ENCODE measurements at regions not wholly inside any gene's neighbourhood (a gene's known extent, or its start where the extent isn't known, plus 50 kb on each side); places are given as distances from the start of the nearest gene placed in this dataset.
"Not testable (repeated sequence)": the region's sequence is repeated elsewhere in the genome, so short reads cannot be mapped to it uniquely, and the experiment has no call there.

DNA sequence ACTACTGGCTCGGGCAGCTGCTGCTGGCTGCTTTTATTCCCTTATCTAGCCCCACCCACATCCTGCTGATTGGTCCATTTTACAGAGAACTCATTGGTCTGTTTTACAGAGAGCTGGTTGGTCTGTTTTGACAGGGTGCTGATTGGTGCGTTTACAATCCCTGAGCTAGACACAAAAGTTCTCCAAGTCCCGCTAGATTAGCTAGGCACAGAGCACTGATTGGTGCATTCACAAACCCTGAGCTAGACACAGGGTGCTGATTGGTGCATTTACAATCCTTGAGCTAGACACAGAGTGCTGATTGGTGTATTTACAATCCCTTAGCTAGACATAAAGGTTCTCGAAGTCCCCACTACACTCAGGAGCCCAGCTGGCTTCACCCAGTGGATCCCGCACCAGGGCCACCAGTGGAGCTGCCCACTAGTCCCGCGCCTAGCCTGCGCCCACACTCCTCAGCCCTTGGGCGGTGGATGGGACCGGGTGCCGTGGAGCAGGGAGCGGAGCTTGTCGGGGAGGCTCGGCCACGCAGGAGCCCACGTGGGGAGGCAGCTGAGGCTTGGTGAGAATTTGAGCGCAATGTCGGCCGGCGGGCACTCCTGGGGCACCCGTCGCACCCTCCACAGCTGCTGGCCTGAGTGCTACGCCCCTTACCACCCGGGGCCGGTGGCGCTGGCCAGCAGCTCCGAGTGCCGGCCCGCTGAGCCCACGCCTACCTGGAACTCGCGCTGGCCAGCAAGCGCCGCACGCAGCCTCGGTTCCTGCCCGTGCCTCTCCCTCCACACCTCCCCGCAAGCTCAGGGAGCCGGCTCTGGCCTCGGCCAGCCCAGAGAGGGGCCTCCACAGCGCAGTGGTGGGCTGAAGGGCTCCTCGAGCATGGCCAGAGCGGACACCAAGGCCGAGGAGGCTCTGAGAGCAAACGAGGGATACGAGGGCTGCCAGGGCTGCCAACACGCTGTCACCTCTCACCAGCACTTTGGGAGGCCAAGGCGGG lies 91.1 kb upstream of the HS3ST2 start:
- not testable (repeated sequence) for DNase-seq

DNA sequence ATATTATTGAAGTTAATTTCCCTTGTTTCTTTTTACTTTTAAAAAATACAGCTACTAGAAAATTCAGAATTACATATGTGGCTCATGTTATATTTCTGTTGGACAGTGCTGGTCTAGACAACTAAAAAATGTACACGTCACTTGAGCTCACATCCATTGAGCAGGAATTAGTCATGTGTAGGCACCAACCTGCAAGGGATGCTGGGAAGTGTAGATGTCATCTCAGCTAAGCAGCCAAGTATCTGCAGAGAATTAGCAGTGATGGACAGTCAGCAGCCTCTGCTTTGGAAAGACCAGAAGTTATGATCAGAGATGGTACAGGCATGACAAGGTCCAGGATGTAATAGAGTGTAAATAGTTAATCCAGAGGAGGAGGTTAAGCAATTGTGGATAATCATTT lies 87.1 kb upstream of the HS3ST2 start:
- no peak for DNase-seq

DNA sequence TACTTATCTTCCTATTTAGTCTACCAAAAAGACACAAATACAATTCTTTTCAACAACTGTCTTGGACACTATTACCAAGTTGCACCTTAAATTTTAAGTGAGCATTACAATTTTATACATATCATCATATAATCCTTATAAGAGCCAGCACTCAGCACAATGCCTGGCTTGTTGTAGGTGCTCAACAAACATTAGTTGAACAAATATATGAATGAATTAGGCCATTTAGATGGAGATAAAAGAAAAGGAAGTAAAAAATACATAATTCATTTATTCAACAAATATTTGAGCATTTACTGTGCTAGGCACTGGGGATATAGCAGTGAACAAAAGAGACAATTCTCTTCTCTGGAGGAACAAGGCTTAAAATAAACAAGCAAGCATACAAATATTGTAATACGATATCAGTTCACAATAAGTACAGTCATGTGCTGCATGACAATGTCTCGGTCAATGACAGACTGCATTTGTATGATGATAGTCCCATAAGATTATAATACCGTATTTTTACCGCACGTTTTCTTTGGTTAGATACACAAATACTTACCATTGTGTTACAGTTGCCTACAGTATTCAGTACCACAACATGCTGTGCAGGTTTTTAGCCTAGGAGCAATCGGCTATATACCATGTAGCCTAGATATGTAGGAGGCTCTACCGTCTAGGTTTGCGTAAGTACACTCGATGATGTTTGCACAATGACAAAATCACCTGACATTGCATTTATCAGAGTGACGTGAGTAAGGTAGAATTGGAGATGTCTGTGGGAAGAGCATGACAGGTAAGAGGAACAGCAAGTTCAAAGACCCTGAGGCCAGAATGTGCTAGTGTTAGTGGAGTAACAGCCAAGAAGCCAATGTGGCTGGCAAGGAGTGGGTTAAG lies 86.4 kb upstream of the HS3ST2 start:
- DNase-seq: no peak

DNA sequence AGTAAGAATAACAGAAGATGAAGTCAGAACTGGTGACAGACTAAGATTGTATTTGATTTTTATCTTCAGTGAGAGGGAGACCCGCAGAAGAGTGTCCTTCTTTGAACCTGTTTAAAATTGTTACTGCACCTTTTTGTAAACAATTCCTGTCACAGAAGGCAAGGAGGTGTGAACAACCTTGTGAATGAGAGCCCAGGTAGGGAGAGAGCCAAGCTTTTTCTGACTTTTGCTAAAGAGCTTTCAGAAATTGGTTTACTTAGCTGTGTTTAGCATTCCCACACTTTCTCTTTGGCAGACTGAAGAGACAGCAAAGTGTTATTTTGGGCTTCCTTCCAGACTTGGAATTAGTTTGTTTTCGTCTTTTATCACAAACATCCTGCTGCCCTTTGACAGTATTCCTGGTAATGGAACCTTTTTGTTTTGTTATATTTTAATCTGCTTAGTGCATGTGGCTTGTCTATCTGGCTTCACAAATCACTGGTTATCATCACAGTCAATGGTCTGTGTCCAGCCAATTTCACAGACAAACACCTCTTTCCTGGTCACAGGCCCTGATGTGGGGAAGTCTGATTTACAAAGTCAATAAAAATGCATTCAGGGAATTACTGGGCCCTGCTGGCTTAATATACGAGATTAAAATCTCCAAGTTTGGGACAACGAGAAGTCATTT lies 85.7 kb upstream of the HS3ST2 start:
- no peak for DNase-seq

DNA sequence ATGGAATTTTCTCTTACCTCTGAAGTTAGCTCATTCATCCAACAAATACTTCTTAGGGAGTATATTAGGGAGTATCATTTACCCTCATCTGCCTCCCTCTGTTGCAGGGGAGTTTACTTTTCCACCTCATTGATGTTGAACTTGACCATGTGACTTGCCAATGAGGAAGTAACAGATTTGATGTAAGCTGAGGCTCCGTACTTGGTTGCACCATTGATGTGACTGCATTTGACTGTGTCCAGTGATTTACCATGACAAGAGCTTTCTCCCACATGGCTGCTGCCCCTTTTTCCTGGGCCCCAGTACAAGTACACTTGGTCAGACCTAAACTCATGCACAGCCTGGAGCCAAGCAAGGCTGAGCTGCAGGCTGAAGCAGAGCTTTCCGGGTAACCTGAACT lies 81.6 kb upstream of the HS3ST2 start:
- DNase-seq: no peak

DNA sequence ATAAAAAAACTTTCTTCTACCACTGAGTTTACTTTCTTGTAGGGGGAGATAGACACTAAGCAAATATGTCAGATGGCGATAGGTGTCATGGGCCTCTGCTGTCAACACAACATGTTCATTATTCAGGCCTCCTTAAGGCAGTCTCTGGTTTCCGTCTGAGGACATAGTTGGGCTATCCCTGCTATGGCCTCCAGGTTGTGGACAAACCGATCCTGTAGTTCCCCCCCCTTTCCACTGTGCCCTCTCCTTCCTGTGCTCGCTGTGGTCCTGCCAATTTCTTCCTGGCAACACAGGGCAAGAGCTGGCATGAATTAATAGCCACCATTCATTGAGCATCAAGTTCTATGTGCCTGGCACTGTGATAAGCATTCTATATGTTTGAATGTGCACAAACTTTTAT lies 81.0 kb upstream of the HS3ST2 start:
- no peak for DNase-seq

DNA sequence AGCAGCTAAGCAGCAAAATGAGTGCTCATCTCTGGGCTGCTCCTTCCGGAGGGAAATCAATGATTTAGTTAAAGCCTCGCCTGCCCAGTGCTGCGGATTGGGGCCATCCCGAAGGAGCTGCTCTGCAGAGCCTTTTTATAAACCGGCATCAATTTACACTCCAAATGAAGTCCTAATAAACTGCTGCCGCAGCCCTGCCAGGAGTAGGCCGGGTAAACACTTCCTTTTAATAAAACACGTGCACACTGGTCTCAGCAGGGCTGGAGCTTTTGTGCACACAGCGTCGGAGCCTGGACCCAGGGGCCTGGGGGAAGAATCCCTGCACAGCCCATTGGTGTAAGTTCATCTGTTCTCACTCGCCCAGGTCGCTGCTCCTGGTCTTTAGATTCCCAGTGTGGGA lies 79.6 kb upstream of the HS3ST2 start:
- no peak for DNase-seq

DNA sequence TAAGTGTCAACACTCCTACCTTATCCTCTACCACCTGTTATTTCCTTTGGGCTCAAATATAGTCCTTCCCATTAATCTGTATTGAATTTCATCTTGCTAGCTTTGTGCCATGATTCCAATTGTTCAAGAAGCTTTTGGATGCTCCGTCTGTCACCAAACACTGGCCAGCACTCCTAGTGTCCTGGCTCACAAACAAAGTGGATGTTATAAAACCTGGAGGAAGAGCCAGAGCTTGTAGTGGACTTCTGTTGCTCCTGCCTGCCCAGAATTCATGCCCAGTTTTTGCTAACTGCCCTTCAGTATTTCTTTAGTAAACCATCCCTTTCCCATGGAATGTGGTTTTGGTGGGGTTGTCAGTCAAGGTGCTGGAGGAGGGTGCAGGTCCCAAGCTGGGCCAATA lies 77.2 kb upstream of the HS3ST2 start:
- DNase-seq: no peak

DNA sequence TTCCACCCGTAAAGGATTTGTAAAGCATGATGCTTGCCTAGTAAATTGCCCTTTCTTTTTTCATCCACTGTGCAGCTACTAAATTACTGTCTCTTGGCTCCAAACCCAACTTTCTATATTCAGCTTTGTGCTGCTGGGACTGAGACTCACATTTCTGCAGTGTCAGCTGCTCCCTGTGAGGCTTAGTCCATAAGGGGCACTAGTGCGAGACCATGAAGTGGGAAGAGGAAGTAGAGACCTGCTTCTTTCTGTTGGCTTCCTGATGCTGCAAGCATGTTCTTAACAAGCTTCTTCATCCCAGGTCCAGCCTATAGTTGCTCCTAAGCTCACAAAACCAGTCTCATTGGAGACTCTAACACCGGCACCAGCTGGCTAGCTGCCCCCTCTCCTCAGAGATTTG lies 74.9 kb upstream of the HS3ST2 start:
- peak; percentile 21 to 34 for DNase-seq

DNA sequence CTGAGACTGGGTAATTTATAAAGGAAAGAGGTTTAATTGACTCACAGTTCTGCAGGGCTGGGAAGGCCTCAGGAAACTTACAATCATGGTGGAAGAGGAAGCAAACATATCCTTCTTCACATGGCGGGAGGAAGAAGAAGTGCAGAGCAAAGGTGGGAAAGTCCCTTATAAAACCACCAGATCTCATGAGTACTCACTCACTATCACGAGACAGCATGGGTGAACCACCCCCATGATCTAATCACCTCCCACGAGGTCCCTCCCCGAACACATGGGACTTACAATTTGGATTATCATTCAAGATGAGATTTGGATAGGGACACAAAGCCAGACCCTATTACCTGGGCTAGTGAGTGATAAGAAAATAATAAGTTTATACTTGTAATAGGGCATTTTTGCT lies 70.6 kb upstream of the HS3ST2 start:
- DNase-seq: no peak

DNA sequence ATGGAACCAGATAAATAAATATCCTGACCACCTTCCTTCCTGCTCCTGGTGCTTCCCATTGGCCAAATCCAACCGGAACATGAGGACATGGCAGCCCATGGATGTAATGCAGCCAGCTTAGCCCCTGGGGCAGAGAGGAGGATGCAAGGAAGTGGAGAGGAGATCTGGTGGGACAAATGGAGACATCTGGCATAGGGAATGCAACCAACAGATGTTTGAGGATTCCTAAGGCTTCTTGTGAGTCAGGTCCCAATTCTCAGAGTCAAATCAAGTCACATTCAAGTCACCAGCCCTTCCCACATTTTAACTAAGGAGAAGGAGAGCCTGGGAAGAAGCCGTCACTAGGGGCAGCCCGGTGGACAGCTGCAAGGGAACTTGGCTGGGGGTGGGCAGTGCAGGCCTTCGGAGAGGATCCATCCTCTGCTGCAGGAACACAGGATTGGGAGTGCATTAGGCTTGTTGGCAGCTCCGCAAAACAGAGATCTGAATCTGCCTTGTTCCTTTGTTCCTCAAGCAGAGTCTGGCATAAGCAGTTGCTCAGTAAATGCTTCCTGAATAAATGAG lies 62.8 kb upstream of the HS3ST2 start:
- DNase-seq: no peak

DNA sequence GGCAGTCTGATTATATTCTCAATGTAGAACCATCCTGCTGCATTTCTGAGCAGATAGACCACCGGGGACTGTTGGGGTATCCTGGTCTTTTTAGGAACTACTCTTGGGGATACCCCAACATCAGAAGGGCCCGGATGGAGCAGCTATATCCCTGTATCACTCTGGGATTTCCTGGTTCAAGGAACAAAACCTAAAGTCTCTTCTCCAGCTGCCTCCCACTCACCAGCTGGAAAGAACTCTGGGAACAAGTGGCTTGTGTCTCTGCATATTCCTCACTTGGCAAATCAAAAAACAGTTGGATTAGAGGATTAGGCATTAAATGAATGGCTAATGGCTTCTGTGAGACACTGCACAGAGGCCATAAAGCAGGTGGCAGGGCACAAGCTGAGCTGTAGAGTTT lies 62.3 kb upstream of the HS3ST2 start:
- DNase-seq: no peak

DNA sequence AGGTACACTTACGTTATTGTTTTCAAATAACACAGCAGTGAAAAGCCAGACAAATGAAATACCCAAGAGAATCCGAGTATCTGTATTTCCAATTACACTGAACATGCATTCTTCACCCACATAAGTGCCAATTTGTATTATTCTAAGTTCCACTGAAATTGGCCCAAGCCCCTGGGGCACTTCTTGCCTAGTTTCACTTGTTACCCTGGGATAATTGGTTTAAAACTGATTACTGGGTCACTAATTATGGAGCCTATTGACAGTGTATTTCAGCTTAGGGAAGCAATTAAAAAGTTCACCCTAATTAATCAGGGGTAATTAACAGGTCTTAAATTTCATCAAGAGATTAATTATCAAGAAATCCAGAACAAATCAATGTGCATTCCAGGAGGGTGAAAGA lies 60.5 kb upstream of the HS3ST2 start:
- DNase-seq: no peak

DNA sequence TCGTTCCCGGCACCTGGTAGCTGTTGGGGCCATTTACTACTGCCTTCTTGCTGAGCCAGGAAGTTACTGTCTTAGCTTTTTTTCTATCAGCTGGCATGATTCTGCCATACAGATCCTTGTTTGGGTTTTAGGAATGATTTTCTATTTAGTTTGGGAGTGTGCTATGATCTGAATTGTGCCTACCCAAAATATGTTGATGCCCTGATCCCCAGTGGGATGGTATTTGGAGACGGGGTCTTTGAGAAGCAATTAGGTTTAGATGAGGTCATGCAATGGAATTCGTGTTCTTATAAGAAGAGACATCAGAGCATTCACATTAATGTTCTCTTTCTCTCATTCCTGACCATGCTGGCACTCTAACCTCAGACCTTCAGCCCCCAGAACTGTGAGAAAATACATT lies 59.4 kb upstream of the HS3ST2 start:
- no peak for DNase-seq

DNA sequence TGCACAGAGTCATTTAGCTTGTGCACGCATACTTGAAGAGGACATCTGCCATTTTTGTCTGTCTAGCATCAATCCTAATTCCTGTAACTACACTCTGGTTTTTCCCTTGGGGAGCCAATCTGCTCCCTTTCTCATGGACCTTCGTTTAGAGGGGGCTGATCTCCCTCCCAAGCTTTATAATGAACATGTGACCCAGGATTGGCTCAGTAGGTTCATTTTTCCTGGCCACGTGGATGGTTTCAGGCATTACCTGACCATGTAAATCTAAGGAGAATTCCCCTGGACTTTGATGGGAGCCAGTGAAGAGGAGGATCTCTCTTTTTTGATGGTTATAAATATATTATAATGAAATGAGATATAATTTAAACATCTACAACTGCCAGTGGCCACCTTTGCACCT lies 56.8 kb upstream of the HS3ST2 start:
- DNase-seq: no peak

DNA sequence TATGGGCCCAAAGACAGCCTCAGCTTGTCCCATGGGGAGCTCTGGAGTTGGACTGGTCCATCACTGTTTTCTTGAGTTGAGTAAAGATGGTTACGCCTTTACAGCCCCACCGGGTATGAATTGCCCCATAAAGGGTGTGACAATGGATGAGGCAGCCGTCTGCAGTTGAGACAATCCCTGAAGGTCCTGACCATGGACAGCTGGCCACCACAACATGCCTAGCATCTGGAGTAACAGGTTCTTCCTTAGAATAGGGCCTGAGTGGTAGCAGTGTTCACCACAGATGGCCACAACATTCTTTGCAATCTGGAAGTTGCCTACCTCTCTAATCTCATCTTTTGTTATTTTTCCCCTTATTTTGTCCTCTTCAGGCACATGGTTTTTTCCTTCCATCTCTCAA lies 51.5 kb upstream of the HS3ST2 start:
- DNase-seq: no peak

DNA sequence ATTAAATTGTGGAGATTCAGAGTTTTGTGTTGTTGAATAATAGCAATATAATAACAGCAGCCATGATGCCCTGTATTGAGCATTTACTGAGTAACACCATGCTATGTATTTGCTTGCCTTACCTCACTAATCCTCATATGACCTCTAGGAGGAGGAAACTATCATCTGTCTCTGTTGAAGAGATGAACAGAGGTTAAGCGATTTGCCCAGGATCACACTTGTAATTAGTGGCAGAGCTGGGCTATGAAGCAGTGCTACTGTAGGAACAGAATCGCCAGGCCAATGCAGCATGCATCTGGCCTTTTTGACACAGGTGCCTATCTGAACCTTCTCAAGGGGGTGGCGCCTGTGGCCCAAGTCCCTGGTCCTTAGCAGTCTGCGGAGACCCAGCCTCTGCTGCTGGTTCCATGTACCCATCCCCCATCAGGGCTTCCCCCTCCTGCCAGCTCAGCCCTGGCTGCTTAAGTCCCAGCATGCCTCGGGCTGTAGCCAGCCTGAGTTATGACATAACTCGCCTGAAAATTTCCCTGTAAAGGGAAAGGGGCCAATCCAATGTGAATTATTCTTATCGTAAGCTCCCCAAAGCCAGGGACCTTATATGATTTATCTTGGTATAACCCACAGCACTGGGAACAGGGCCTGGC lies 50.4 kb upstream of the HS3ST2 start:
- DNase-seq: no peak

Measured in AML-193 (cell line).